Astrocyte of the cerebellum (primary cell): ENCODE measurements at regions not wholly inside any gene's neighbourhood (a gene's known extent, or its start where the extent isn't known, plus 50 kb on each side); places are given as distances from the start of the nearest gene placed in this dataset.

Source experiments
- DNase-seq: peaks from one replicate; pipeline ENCODE4 v3.0.0-alpha.2; 2011; ENCODE audit warnings: low read depth
- H3K4me3 ChIP-seq: 2 replicates; pipeline ENCODE4 v1.5.1; 2011; ENCODE audit warnings: mild to moderate bottlenecking, low read depth, low read length, moderate library complexity
- in situ Hi-C: cut with HindIII; loops from 2 replicates; pipeline ENCODE4 v1.10.0; 2017; ENCODE audit warnings: low sequenced_read_pairs
- TF ChIP-seq, protein P1 (sequence below): IDR thresholded peaks from 2 replicates; pipeline ENCODE4 v1.5.1; 2012; ENCODE audit warnings: low read length, low read depth, moderate library complexity, mild to moderate bottlenecking; ENCODE audit errors: missing control alignments

DNA sequence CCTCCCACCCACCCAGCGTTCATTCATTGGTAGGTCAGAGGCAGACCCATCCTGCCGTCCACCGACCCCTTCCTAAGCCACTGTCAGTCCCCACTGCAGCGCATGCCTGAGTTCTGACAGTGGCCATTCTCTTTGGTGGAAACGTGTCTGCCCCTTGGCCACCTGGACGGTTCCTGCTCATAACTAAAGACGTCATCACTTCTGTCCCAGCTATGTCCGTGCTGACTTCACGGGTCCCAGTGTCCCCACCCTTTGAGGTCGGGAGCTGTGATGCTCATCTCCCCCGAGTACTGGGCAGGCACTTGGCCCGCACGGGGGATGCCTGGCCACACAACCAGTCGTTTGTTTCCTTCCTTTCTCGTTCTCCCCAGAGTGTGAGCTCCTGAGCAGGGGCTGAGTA lies 267.1 kb downstream of the C16orf95 start:
- TF ChIP-seq, protein P1, sequence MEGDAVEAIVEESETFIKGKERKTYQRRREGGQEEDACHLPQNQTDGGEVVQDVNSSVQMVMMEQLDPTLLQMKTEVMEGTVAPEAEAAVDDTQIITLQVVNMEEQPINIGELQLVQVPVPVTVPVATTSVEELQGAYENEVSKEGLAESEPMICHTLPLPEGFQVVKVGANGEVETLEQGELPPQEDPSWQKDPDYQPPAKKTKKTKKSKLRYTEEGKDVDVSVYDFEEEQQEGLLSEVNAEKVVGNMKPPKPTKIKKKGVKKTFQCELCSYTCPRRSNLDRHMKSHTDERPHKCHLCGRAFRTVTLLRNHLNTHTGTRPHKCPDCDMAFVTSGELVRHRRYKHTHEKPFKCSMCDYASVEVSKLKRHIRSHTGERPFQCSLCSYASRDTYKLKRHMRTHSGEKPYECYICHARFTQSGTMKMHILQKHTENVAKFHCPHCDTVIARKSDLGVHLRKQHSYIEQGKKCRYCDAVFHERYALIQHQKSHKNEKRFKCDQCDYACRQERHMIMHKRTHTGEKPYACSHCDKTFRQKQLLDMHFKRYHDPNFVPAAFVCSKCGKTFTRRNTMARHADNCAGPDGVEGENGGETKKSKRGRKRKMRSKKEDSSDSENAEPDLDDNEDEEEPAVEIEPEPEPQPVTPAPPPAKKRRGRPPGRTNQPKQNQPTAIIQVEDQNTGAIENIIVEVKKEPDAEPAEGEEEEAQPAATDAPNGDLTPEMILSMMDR = no peak
- in situ Hi-C loops = no loop called here
- H3K4me3 ChIP-seq = no peak overlapping the region
- DNase-seq = no peak

- TF ChIP-seq, protein P1 = no peak
- no peak for DNase-seq
- in situ Hi-C loops = no loop called here
- H3K4me3 ChIP-seq = no peak overlapping the region
These were observed 265.5 kb downstream of the C16orf95 start for GRCh38 chr16:87051526-87052320.

DNA sequence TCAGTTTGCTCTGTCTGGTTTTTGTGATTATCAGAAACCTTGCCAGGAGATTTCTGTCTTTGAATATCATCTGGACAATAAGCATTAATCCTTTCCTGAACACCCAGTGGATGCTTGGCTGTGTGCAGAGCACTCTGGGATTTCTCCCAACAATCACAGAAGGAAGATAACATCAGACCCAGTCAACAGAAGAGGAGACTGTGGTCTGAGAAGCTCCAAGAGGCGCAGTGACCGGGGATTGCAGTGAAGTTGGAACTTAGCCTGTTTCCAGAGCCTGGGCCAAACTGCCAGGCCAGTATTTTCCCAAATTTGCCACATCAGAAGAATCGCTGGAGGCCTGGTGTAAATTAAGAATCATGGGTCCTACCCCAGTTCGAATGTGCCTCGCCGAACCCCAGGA lies 264.7 kb downstream of the C16orf95 start:
- H3K4me3 ChIP-seq = no peak overlapping the region
- TF ChIP-seq, protein P1 = no peak
- in situ Hi-C loops = no loop called here
- no peak for DNase-seq

DNA sequence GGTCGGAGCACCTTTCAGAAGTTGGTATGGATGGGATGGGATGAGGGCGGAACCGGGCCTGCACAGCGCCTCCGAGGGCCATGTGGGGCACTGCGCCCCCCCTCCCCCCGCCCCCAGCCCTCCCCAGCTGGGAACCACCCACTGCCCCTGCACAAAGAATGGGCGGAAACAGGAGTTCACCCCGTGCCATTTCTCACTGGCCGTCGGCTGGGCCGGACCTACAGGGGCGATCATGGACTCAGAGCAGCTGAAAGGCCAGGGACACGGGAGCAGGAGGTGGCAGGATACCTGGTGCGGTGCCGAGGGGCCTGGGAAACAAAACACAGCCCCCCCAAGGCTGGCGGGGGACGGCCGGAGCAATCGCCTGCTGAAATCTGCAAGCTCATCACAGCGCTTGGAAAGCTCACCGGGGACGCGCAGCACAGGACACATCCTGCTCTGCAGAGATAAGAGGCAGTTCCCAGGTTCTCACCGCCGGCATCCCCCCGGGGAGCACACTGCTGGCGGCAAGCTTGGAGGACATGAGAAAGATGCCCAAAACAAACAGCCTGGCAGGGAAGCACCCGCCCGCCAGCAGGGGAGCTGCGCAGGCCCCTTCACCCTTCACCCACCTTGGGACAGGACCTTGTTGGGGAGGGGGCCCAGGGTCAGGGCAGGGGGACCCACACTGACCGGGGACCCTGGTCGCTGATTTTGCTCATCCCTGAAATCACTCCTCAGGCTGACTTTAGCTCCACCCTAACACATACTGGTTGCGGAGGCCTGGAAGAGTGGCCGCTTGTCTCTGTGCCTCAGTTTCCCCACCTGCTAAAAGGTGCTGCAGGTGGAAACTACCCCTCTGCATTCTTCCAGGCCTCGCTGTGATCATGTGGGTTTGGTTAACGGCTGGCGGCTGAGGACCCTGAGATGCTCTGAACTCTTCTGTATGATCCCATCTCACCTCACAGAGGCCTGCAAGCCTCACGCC lies 263.9 kb downstream of the C16orf95 start:
- TF ChIP-seq, protein P1 = no peak
- H3K4me3 ChIP-seq = no peak overlapping the region
- no peak for DNase-seq
- in situ Hi-C loops = no loop called here

DNA sequence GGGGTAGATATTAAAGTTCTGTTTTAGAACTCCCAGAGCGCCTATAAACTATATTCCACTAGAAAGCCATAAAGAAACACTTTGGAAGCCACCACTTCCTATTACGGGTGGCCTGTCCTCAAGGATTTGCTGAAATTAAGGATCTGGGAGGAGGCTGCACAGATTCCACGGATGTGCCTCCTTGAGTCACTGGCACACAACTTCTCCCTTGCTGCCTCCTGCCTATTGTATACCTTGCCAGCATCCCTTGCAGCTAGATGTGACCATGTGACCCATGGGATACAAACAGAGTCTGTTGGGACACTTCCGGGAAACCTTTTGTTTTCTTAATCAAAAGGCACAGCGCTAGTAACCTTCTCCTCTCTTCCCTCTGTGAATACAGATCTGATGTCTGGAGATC lies 263.0 kb downstream of the C16orf95 start:
- H3K4me3 ChIP-seq = no peak overlapping the region
- DNase-seq = no peak
- TF ChIP-seq, protein P1 = no peak
- in situ Hi-C loops = no loop called here

DNA sequence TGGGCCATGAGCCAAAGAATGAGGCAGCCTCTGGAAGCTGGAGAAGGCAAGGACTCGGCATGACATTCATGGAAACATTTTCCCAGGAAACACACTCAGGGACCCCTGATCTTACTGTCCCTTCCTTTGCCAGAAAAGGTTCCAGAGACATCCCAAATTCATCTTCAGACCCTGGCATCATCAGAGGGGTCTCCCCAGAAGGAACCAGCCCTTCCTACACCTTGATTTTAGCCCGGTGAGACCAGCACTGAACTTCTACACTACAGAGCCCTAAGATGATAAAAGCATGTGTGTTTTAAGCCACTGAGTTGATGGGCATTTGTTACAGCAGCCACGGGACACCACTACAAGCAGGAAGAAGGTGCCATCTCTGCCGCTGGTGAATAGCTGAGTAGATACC lies 262.3 kb downstream of the C16orf95 start:
- TF ChIP-seq, protein P1 = no peak
- no peak for DNase-seq
- H3K4me3 ChIP-seq = no peak overlapping the region
- in situ Hi-C loops = no loop called here
